Neutrophil (primary cell): ENCODE measurements at regions not wholly inside any gene's neighbourhood (a gene's known extent, or its start where the extent isn't known, plus 50 kb on each side); places are given as distances from the start of the nearest gene placed in this dataset.

Experiments used
- H3K27ac ChIP-seq: fragments of 200-600 bp; sonication (generic); 2 replicates; pipeline ENCODE4 v1.5.1; 2016; ENCODE audit warnings: mild to moderate bottlenecking, moderate library complexity
- H3K27me3 ChIP-seq: fragments of 200-600 bp; sonication (generic); 2 replicates; pipeline ENCODE4 v1.6.0; 2016; ENCODE audit warnings: mild to moderate bottlenecking
- H3K36me3 ChIP-seq: fragments of 200-600 bp; sonication (generic); 2 replicates; pipeline ENCODE4 v1.5.1; 2017
- H3K4me1 ChIP-seq, 2 experiments: fragments of 200-600 bp in 1 of 2; sonication (generic) in 1 of 2; 1 replicate in 1 of 2; 2 replicates in 1 of 2; pipeline versions ENCODE4 v1.5.1 to v1.6.1; 2013 to 2016; ENCODE audit warnings: low read depth in 1 of 2, low read length in 1 of 2, mild to moderate bottlenecking in 1 of 2, moderate library complexity in 1 of 2; ENCODE audit not compliant: control insufficient read depth in 1 of 2, insufficient read depth in 1 of 2
- H3K4me3 ChIP-seq, 2 experiments: fragments of 200-600 bp in 1 of 2; sonication (generic) in 1 of 2; 1 replicate in 1 of 2; 2 replicates in 1 of 2; pipeline ENCODE4 v1.5.1; 2013 to 2016; ENCODE audit warnings: low read depth in 1 of 2, low read length in 1 of 2, mild to moderate bottlenecking in 1 of 2, moderate library complexity in 1 of 2
- H3K9me3 ChIP-seq: fragments of 200-600 bp; sonication (generic); 2 replicates; pipeline ENCODE4 v1.5.1; 2016
- CTCF ChIP-seq: fragments of 200-600 bp; sonication (generic); IDR thresholded peaks from 2 replicates; pipeline ENCODE4 v1.5.1; 2016; ENCODE audit warnings: antibody characterized with exemption

- no peak for TF ChIP-seq CTCF
- Histone ChIP-seq H3K36me3 (no peaks in the 10 kb centered on the region), H3K27me3 (no peaks in the 10 kb centered on the region), H3K4me3 (no peak overlapping the region), H3K4me1 (no peaks in the 10 kb centered on the region), H3K27ac (no peak overlapping the region), H3K9me3 (no peaks in the 10 kb centered on the region)
Observed at GRCh38 chr3:82201316-82201715, 439.9 kb upstream of the GBE1 start.

GRCh38 chr3:82198009-82198408 lies 436.6 kb upstream of the GBE1 start:
- Histone ChIP-seq H3K27me3 (no peaks in the 10 kb centered on the region), H3K27ac (no peak overlapping the region), H3K9me3 (no peaks in the 10 kb centered on the region), H3K36me3 (no peaks in the 10 kb centered on the region), H3K4me1 (no peaks in the 10 kb centered on the region), H3K4me3 (no peak overlapping the region)
- TF ChIP-seq CTCF, result no peak

- no peaks in the 10 kb centered on the region for H3K4me1 ChIP-seq
- TF ChIP-seq CTCF, result no peak
- H3K27ac ChIP-seq, result no peak overlapping the region
- no peaks in the 10 kb centered on the region for H3K27me3 ChIP-seq
- no peaks in the 10 kb centered on the region for H3K36me3 ChIP-seq
- no peak overlapping the region for H3K4me3 ChIP-seq
- H3K9me3 ChIP-seq, result no peaks in the 10 kb centered on the region
Observed at GRCh38 chr3:82196645-82197044, 435.2 kb upstream of the GBE1 start.

GRCh38 chr3:82194870-82195269 lies 433.4 kb upstream of the GBE1 start:
- no peaks in the 10 kb centered on the region for H3K9me3 ChIP-seq
- no peaks in the 10 kb centered on the region for H3K27me3 ChIP-seq
- H3K27ac ChIP-seq, result no peak overlapping the region
- no peaks in the 10 kb centered on the region for H3K4me1 ChIP-seq
- H3K36me3 ChIP-seq, result no peaks in the 10 kb centered on the region
- no peak overlapping the region for H3K4me3 ChIP-seq
- TF ChIP-seq CTCF, result no peak

- H3K9me3 ChIP-seq, result no peaks in the 10 kb centered on the region
Observed at GRCh38 chr3:82186017-82186416, 424.6 kb upstream of the GBE1 start.

More at GRCh38 chr3:82186017-82186416, 424.6 kb upstream of the GBE1 start:
- H3K27ac ChIP-seq, result no peak overlapping the region
- no peak for TF ChIP-seq CTCF
- H3K4me1 ChIP-seq, result no peaks in the 10 kb centered on the region
- H3K36me3 ChIP-seq, result no peaks in the 10 kb centered on the region
- H3K27me3 ChIP-seq, result no peaks in the 10 kb centered on the region
- H3K4me3 ChIP-seq, result no peak overlapping the region
